ENCODE measurements at regions not wholly inside any gene's neighbourhood (a gene's known extent, or its start where the extent isn't known, plus 50 kb on each side); places are given as distances from the start of the nearest gene placed in this dataset.

DNA sequence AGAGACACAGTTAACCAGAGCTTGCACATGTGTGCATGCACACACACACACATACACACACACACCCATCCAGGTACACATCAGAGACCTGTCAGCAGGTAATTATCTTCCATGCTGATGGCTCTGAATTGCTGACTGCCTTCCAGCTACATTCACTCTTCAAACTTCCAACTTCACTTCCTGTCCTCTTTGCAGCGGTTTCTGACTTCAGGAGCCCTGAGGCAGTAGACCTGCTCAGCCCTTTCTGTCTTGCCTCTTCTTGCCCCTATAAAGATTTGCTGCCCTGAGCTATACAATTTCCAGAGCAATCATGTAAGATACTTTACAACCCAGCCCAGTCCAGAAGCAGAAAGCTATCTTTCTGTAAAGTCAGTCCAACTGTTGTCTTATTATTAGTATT, 310.2 kb downstream of the FGFR2 start:
- no peak for DNase-seq
- no peaks in the 10 kb centered on the region for H3K36me3 ChIP-seq (replicated peaks in 1 of 2; ENCODE audit: insufficient read depth in 1 of 2, low read depth in 2 of 2)
- ATAC-seq = no peak
- TF ChIP-seq, protein P1, sequence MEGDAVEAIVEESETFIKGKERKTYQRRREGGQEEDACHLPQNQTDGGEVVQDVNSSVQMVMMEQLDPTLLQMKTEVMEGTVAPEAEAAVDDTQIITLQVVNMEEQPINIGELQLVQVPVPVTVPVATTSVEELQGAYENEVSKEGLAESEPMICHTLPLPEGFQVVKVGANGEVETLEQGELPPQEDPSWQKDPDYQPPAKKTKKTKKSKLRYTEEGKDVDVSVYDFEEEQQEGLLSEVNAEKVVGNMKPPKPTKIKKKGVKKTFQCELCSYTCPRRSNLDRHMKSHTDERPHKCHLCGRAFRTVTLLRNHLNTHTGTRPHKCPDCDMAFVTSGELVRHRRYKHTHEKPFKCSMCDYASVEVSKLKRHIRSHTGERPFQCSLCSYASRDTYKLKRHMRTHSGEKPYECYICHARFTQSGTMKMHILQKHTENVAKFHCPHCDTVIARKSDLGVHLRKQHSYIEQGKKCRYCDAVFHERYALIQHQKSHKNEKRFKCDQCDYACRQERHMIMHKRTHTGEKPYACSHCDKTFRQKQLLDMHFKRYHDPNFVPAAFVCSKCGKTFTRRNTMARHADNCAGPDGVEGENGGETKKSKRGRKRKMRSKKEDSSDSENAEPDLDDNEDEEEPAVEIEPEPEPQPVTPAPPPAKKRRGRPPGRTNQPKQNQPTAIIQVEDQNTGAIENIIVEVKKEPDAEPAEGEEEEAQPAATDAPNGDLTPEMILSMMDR (IDR thresholded peaks at IDR 0.05) = no peak
- TF ChIP-seq POLR2A (IDR thresholded peaks at IDR 0.05) = no peak
- 60 to 70% methylated on average over 1 of the region's 1 CpG for WGBS, 2 donors
- no peak overlapping the region for H3K27ac ChIP-seq
- H3K9me3 ChIP-seq = no peaks in the 10 kb centered on the region
- no peaks in the 10 kb centered on the region for H3K27me3 ChIP-seq
- H3K4me1 ChIP-seq = peaks cover 6% of the 10 kb centered on the region
- H3K4me3 ChIP-seq = no peak overlapping the region
- intact Hi-C loops (cut with DNase I) = no loop called here

DNA sequence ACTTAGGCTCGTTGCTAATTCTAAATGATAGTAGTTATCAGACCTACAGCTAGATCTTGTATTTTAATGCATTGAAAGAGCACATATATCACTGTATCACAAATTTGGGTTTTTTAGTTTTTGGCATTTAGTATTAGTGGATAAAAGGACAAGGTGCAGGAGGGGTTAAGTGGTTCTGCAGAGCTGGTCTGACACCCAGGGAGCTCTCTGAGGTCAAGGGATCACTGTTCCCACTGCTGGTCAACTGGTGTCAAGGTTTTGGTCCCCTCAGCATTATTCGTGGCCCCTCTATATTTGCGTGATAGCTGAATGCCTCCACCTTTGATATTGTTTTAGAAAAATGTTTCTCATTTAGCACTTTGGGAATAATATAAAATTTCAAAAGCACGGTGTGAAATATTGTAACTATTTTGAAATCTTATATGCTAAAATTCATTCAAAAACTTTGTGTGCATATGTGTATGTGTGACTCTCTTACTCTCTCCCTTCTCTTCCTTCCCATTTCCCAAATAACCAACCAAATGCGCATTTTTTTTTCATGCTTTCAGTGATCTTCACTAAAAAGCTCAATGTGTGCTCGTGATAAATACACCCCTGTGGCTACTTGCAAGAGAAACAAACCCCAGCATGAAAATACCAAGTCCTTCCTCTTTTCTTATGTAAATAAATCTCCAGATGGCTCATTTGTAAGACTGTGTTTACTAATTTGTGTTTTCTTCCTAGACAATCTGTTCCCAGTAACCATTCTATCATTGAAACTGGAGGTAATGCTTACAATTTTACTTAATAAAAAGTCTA, 309.2 kb downstream of the FGFR2 start:
- peaks cover 6% of the 10 kb centered on the region for H3K4me1 ChIP-seq

DNA sequence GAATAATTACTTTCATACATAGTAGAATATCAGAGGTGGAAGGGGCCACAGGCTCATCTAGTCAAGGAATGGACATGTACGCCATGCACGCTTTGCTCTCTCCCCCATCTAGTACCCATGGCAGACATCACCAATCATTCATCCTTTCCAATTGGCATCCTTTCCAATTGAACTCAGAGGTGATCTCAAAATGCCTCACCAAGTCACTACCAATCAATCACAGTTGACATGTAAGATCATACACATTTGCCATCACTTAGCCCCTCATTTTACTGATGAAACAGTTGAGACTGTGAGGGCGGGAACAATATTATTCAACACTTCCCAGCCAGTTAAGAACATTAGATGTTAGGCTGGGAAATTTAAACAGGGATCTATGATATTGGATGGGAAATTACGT, 308.4 kb downstream of the FGFR2 start:
- no peak for ATAC-seq
- WGBS, 2 donors = 80 to 82% methylated on average over 4 of the region's 4 CpGs
- H3K36me3 ChIP-seq (replicated peaks in 1 of 2; ENCODE audit: insufficient read depth in 1 of 2, low read depth in 2 of 2) = no peaks in the 10 kb centered on the region
- H3K27me3 ChIP-seq = no peaks in the 10 kb centered on the region
- no peak for TF ChIP-seq POLR2A (IDR thresholded peaks at IDR 0.05)
- H3K4me1 ChIP-seq = peaks cover 6% of the 10 kb centered on the region
- H3K4me3 ChIP-seq = no peak overlapping the region
- DNase-seq = no peak
- no peak overlapping the region for H3K27ac ChIP-seq
- intact Hi-C loops (cut with DNase I) = no loop called here
- no peaks in the 10 kb centered on the region for H3K9me3 ChIP-seq

More for the DNA sequence above, 309.2 kb downstream of the FGFR2 start:
- intact Hi-C loops (cut with DNase I) = no loop called here
- TF ChIP-seq, protein P1 (IDR thresholded peaks at IDR 0.05) = no peak
- H3K27me3 ChIP-seq = no peaks in the 10 kb centered on the region
- 44 to 60% methylated on average over 6 of the region's 6 CpGs for WGBS, 2 donors
- no peak overlapping the region for H3K4me3 ChIP-seq
- H3K27ac ChIP-seq = no peak overlapping the region
- H3K36me3 ChIP-seq (replicated peaks in 1 of 2; ENCODE audit: insufficient read depth in 1 of 2, low read depth in 2 of 2) = no peaks in the 10 kb centered on the region
- DNase-seq (no peak), ATAC-seq (no peak)
- no peaks in the 10 kb centered on the region for H3K9me3 ChIP-seq

DNA sequence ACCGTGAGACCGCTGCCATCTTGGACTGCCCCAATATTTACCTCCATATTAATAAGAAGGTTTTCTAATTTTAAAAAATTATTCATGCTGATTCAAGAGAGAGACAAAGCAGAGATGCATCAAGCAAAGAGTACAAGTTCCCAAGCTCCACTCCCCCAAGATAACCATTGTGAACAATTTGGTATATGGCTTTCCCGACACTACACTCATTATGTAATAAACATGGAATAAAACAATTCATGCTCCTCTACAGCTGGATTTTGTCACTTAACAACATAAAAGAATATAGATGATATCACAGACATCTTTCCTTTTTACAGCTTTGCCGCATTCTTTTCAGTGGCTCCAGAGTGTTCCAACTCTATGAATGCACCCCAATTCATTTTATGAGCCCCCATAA, 307.6 kb downstream of the FGFR2 start:
- H3K36me3 ChIP-seq (replicated peaks in 1 of 2; ENCODE audit: insufficient read depth in 1 of 2, low read depth in 2 of 2) = no peaks in the 10 kb centered on the region
- no peaks in the 10 kb centered on the region for H3K27me3 ChIP-seq
- no peaks in the 10 kb centered on the region for H3K9me3 ChIP-seq
- H3K4me3 ChIP-seq = no peak overlapping the region
- 88 to 94% methylated on average over 4 of the region's 4 CpGs for WGBS, 2 donors
- no peak overlapping the region for H3K27ac ChIP-seq
- H3K4me1 ChIP-seq = no peaks in the 10 kb centered on the region
- DNase-seq (no peak), ATAC-seq (no peak)
- TF ChIP-seq POLR2A (IDR thresholded peaks at IDR 0.05) = no peak
- TF ChIP-seq, protein P1 (IDR thresholded peaks at IDR 0.05) = no peak
- intact Hi-C loops (cut with DNase I) = no loop called here

DNA sequence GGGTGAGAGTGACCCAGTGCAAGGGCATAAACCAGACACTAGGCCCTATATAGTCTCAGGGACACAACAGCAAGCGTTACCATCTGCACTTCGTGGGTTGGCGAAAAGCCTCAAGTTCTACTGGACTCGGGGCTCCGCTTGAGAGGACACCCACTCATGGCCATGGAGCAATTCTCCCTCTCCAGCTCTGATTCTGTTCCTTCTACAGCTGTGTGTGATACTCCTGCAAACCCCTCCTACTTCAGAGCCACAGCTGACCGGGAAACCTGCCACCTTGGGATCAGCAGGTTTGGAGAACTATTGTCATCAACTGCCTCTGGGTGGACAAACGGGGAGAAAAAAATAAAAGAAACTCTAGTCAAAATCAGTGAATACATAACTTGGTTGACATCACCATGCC, 306.9 kb downstream of the FGFR2 start:
- Histone ChIP-seq H3K4me3 (no peak overlapping the region), H3K27me3 (no peaks in the 10 kb centered on the region), H3K9me3 (no peaks in the 10 kb centered on the region), H3K4me1 (no peaks in the 10 kb centered on the region), H3K27ac (no peak overlapping the region), H3K36me3 (replicated peaks in 1 of 2; ENCODE audit: insufficient read depth in 1 of 2, low read depth in 2 of 2) (no peaks in the 10 kb centered on the region)
- ATAC-seq (no peak), DNase-seq (peak in 2 of 4 donors; percentile 10 to 18)
- intact Hi-C loops (cut with DNase I) = no loop called here
- WGBS, 2 donors = 72 to 76% methylated on average over 7 of the region's 7 CpGs
- TF ChIP-seq POLR2A (IDR thresholded peaks at IDR 0.05) = no peak
- TF ChIP-seq, protein P1 (IDR thresholded peaks at IDR 0.05) = no peak
